Sigmoid colon (tissue), 4 donors: ENCODE measurements at regions not wholly inside any gene's neighbourhood (a gene's known extent, or its start where the extent isn't known, plus 50 kb on each side); places are given as distances from the start of the nearest gene placed in this dataset.

Experiments used
- POLR2A ChIP-seq, 2 donors: fragments of 450-650 bp; IDR thresholded peaks; one replicate each; pipeline ENCODE4 v1.6.1; 2016; ENCODE audit warnings: antibody characterized with exemption in 2 of 2, mild to moderate bottlenecking in 2 of 2, moderate library complexity in 2 of 2
- POLR2AphosphoS5 ChIP-seq, 4 donors: sonication (generic); formaldehyde crosslinking; IDR thresholded peaks; one replicate each; pipeline ENCODE4 v1.6.1; 2017; ENCODE audit warnings: antibody characterized with exemption in 4 of 4
- TF ChIP-seq, protein P1 (sequence below), 4 experiments: fragments of 450-650 bp in 3 of 4; fragments of 200-600 bp in 1 of 4; IDR thresholded peaks; one replicate each; pipeline ENCODE4 v1.5.1; 2016 to 2019; ENCODE audit warnings: antibody characterized with exemption in 4 of 4, mild to moderate bottlenecking in 3 of 4, moderate library complexity in 2 of 4

DNA sequence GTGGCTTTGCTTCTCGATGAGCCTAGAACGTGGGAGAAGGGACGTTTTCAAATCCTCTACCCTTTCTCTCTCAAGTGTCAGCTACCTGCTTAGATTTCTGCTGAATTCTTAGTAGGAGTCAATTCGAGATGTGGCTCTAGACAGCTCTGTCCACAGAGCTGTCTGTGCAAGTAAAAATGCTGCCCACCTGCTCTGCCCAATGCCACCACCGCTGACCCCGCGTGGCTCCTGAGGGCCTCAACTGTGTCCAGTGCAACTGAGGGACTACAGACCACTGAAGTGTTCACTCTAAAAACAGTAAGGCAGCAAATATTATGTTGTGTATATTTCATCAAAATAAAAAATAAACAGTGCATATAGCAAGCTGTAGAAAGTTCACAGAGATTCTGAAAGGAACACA, 266.3 kb downstream of the ZNF516 start:
- TF ChIP-seq, protein P1, sequence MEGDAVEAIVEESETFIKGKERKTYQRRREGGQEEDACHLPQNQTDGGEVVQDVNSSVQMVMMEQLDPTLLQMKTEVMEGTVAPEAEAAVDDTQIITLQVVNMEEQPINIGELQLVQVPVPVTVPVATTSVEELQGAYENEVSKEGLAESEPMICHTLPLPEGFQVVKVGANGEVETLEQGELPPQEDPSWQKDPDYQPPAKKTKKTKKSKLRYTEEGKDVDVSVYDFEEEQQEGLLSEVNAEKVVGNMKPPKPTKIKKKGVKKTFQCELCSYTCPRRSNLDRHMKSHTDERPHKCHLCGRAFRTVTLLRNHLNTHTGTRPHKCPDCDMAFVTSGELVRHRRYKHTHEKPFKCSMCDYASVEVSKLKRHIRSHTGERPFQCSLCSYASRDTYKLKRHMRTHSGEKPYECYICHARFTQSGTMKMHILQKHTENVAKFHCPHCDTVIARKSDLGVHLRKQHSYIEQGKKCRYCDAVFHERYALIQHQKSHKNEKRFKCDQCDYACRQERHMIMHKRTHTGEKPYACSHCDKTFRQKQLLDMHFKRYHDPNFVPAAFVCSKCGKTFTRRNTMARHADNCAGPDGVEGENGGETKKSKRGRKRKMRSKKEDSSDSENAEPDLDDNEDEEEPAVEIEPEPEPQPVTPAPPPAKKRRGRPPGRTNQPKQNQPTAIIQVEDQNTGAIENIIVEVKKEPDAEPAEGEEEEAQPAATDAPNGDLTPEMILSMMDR (IDR thresholded peaks at IDR 0.05), result no peak
- TF ChIP-seq POLR2A (IDR thresholded peaks at IDR 0.05) (no peak), POLR2AphosphoS5 (IDR thresholded peaks at IDR 0.05) (no peak)
